OCI-LY3 (cell line): ENCODE measurements at regions not wholly inside any gene's neighbourhood (a gene's known extent, or its start where the extent isn't known, plus 50 kb on each side); places are given as distances from the start of the nearest gene placed in this dataset.

Experiments
- H2AFZ ChIP-seq: fragments of 200-600, 300-600 bp; shearing (Covaris generic); 2 replicates; pipeline ENCODE4 v1.6.0; 2014; ENCODE audit warnings: antibody characterized with exemption, low read depth, low read length
- H3K27ac ChIP-seq: fragments of 200-600, 300-600 bp; sonication (generic); 2 replicates; pipeline ENCODE4 v1.5.1; 2014; ENCODE audit warnings: mild to moderate bottlenecking, low read length, moderate library complexity, mixed read lengths
- H3K27me3 ChIP-seq: fragments of 200-600, 300-600 bp; sonication (generic); 2 replicates; pipeline ENCODE4 v1.6.1; 2014; ENCODE audit warnings: low read depth, low read length, mixed read lengths
- H3K36me3 ChIP-seq: fragments of 200-600, 300-600 bp; sonication (generic); replicated peaks from 2 replicates; pipeline ENCODE3; 2014; ENCODE audit warnings: low read depth, low read length, mixed read lengths
- H3K4me1 ChIP-seq: fragments of 300-600, 200-600 bp; sonication (generic); 2 replicates; pipeline ENCODE4 v1.6.1; 2014; ENCODE audit warnings: low read length, mixed read lengths
- H3K4me2 ChIP-seq: fragments of 200-600, 300-600 bp; sonication (generic); 2 replicates; pipeline ENCODE4 v1.6.1; 2014; ENCODE audit warnings: low read length, mixed read lengths
- H3K4me3 ChIP-seq: fragments of 300-600, 200-600 bp; sonication (generic); 2 replicates; pipeline ENCODE4 v1.5.1; 2014; ENCODE audit warnings: antibody characterized with exemption, mild to moderate bottlenecking, low read length, moderate library complexity
- H3K79me2 ChIP-seq: fragments of 300-600, 200-600 bp; shearing (Covaris generic); 2 replicates; pipeline ENCODE4 v1.6.1; 2014; ENCODE audit warnings: mild to moderate bottlenecking, low read length, mixed read lengths
- H3K9ac ChIP-seq: fragments of 300-600, 200-600 bp; shearing (Covaris generic); 2 replicates; pipeline ENCODE4 v1.6.0; 2014; ENCODE audit warnings: mild to moderate bottlenecking, low read length, moderate library complexity
- H3K9me3 ChIP-seq: fragments of 200-600, 300-600 bp; shearing (Covaris generic); 2 replicates; pipeline ENCODE4 v1.6.1; 2014; ENCODE audit warnings: low read length, mixed read lengths; ENCODE audit not compliant: insufficient read depth
- H4K20me1 ChIP-seq: fragments of 200-600, 300-600 bp; sonication (generic); 2 replicates; pipeline ENCODE4 v1.6.1; 2016; ENCODE audit warnings: low read length, mixed read lengths; ENCODE audit not compliant: insufficient read depth
- CTCF ChIP-seq: fragments of 200-600, 300-600 bp; sonication (generic); IDR thresholded peaks from 2 replicates; pipeline ENCODE4 v1.5.1; 2014; ENCODE audit warnings: antibody characterized with exemption, low read length, low read depth
- EZH2phosphoT487 ChIP-seq: fragments of 200-600 bp; shearing (Covaris generic); IDR thresholded peaks from 2 replicates; pipeline ENCODE4 v1.6.1; 2018; ENCODE audit warnings: antibody characterized with exemption, mixed run types, low read depth

GRCh38 chr9:20264896-20265295 is 357.4 kb downstream of the MLLT3 start:
- no peak overlapping the region for H3K4me3 ChIP-seq
- no peaks in the 10 kb centered on the region for H3K79me2 ChIP-seq
- no peaks in the 10 kb centered on the region for H3K27me3 ChIP-seq
- no peak overlapping the region for H3K4me2 ChIP-seq
- no peaks in the 10 kb centered on the region for H4K20me1 ChIP-seq
- TF ChIP-seq EZH2phosphoT487 = no peak
- no peak for TF ChIP-seq CTCF
- no peaks in the 10 kb centered on the region for H3K9me3 ChIP-seq
- no peak overlapping the region for H2AFZ ChIP-seq
- no peaks in the 10 kb centered on the region for H3K36me3 ChIP-seq
- H3K27ac ChIP-seq = no peak overlapping the region
- no peak overlapping the region for H3K9ac ChIP-seq
- no peaks in the 10 kb centered on the region for H3K4me1 ChIP-seq

GRCh38 chr9:20262611-20263010 is 359.7 kb downstream of the MLLT3 start:
- TF ChIP-seq CTCF = no peak
- no peak for TF ChIP-seq EZH2phosphoT487
- no peak overlapping the region for H2AFZ ChIP-seq
- H3K4me3 ChIP-seq = no peak overlapping the region
- no peak overlapping the region for H3K9ac ChIP-seq
- H4K20me1 ChIP-seq = no peaks in the 10 kb centered on the region
- H3K79me2 ChIP-seq = no peaks in the 10 kb centered on the region
- no peak overlapping the region for H3K27ac ChIP-seq
- no peaks in the 10 kb centered on the region for H3K36me3 ChIP-seq
- no peaks in the 10 kb centered on the region for H3K4me1 ChIP-seq
- H3K9me3 ChIP-seq = no peaks in the 10 kb centered on the region
- no peaks in the 10 kb centered on the region for H3K27me3 ChIP-seq
- no peak overlapping the region for H3K4me2 ChIP-seq

- H3K27ac ChIP-seq = no peak overlapping the region
- H3K4me1 ChIP-seq = no peaks in the 10 kb centered on the region
- H3K9me3 ChIP-seq = no peaks in the 10 kb centered on the region
- no peaks in the 10 kb centered on the region; the same call in 1 of the 2 replicates for H3K27me3 ChIP-seq
- no peaks in the 10 kb centered on the region for H3K79me2 ChIP-seq
- H3K4me2 ChIP-seq = no peak overlapping the region
- H3K9ac ChIP-seq = no peak overlapping the region
- H4K20me1 ChIP-seq = no peaks in the 10 kb centered on the region
- no peak for TF ChIP-seq EZH2phosphoT487
- TF ChIP-seq CTCF = no peak
- no peak overlapping the region for H3K4me3 ChIP-seq
- H2AFZ ChIP-seq = no peak overlapping the region
- H3K36me3 ChIP-seq = no peaks in the 10 kb centered on the region
Measured at GRCh38 chr9:20256284-20256948, 365.9 kb downstream of the MLLT3 start.

- no peaks in the 10 kb centered on the region for H3K9me3 ChIP-seq
- H3K4me1 ChIP-seq = no peaks in the 10 kb centered on the region
- H3K27me3 ChIP-seq = no peaks in the 10 kb centered on the region; the same call in 1 of the 2 replicates
- no peak overlapping the region for H3K4me3 ChIP-seq
- no peak overlapping the region for H3K4me2 ChIP-seq
- TF ChIP-seq EZH2phosphoT487 (no peak), CTCF (no peak)
- no peaks in the 10 kb centered on the region for H3K79me2 ChIP-seq
- H2AFZ ChIP-seq = no peak overlapping the region
- H3K36me3 ChIP-seq = no peaks in the 10 kb centered on the region
- H3K9ac ChIP-seq = no peak overlapping the region
- no peaks in the 10 kb centered on the region for H4K20me1 ChIP-seq
- no peak overlapping the region for H3K27ac ChIP-seq
Measured at GRCh38 chr9:20255052-20255451, 367.2 kb downstream of the MLLT3 start.
